ENCODE measurements at regions not wholly inside any gene's neighbourhood (a gene's known extent, or its start where the extent isn't known, plus 50 kb on each side); places are given as distances from the start of the nearest gene placed in this dataset.

GRCh38 chr6:167674486-167674885 lies 152.2 kb upstream of the AFDN start:
- Mint-ChIP-seq H3K27ac (ENCODE audit: unreplicated experiment) (no peak overlapping the region), H3K36me3 (ENCODE audit: insufficient read depth, unreplicated experiment) (peaks cover 6% of the 10 kb centered on the region), H3K4me1 (ENCODE audit: low read depth, unreplicated experiment) (peaks cover 28% of the 10 kb centered on the region), H3K4me3 (ENCODE audit: unreplicated experiment) (no peak overlapping the region), H3K9me3 (ENCODE audit: unreplicated experiment) (peaks cover 18% of the 10 kb centered on the region), H3K27me3 (ENCODE audit: insufficient read depth, unreplicated experiment) (no peaks in the 10 kb centered on the region)
- no peak for TF ChIP-seq CTCF (IDR thresholded peaks at IDR 0.05; ENCODE audit: insufficient read depth in 1 of 2, low read depth in 1 of 2, low read length in 1 of 2, severe bottlenecking in 1 of 2, unreplicated experiment in 1 of 2)
- Histone ChIP-seq H3K27me3 (replicated peaks; ENCODE audit: control insufficient read depth, insufficient read depth, low read length) (no peaks in the 10 kb centered on the region), H3K4me1 (peaks cover 56% of the 10 kb centered on the region), H3K9me3 (no peaks in the 10 kb centered on the region), H3K4me3 (ENCODE audit: low read depth, low read length) (no peak overlapping the region), H3K36me3 (ENCODE audit: control insufficient read depth, insufficient read depth, low read length) (no peaks in the 10 kb centered on the region)
- intact Hi-C loops (cut with micrococcal nuclease; ENCODE audit: unreplicated experiment): no loop called here
- BruUV-seq (replicated peaks): no TSS peak
- POLR2A ChIA-PET: no interaction called here
- CTCF ChIA-PET: no interaction called here
- no peak for DNase-seq

- intact Hi-C loops (cut with micrococcal nuclease; ENCODE audit: unreplicated experiment): loop anchor here (2.0 to 5.0 kb wide), 3 partner anchors 71 to 151 kb away; partner anchors contain the start of gene AFDN
- Histone ChIP-seq H3K4me3 (ENCODE audit: low read depth, low read length) (no peak overlapping the region), H3K27me3 (replicated peaks; ENCODE audit: control insufficient read depth, insufficient read depth, low read length) (no peaks in the 10 kb centered on the region), H3K9me3 (no peaks in the 10 kb centered on the region), H3K36me3 (ENCODE audit: control insufficient read depth, insufficient read depth, low read length) (no peaks in the 10 kb centered on the region), H3K4me1 (peaks cover 58% of the 10 kb centered on the region)
- H3K4me3 Mint-ChIP-seq (ENCODE audit: unreplicated experiment): peak overlapping the region; percentile 62
- peak overlapping the region; percentile 86 for H3K27ac Mint-ChIP-seq (ENCODE audit: unreplicated experiment)
- ChIA-PET CTCF (interaction anchor here (0.6 kb wide), 1 partner anchor 120 kb away, joined by 3 read pairs; no protein-coding TSS in a partner anchor), POLR2A (no interaction called here)
- peaks cover 18% of the 10 kb centered on the region for H3K9me3 Mint-ChIP-seq (ENCODE audit: unreplicated experiment)
- BruUV-seq (replicated peaks): no TSS peak
- no peaks in the 10 kb centered on the region for H3K27me3 Mint-ChIP-seq (ENCODE audit: insufficient read depth, unreplicated experiment)
- peaks cover 5% of the 10 kb centered on the region for H3K36me3 Mint-ChIP-seq (ENCODE audit: insufficient read depth, unreplicated experiment)
- no peak for TF ChIP-seq CTCF (IDR thresholded peaks at IDR 0.05; ENCODE audit: insufficient read depth in 1 of 2, low read depth in 1 of 2, low read length in 1 of 2, severe bottlenecking in 1 of 2, unreplicated experiment in 1 of 2)
- peak; percentile 86 to 90 for DNase-seq
- H3K4me1 Mint-ChIP-seq (ENCODE audit: low read depth, unreplicated experiment): peaks cover 33% of the 10 kb centered on the region
Measured at GRCh38 chr6:167676000-167676665, 150.6 kb upstream of the AFDN start.

- BruUV-seq (replicated peaks): no TSS peak
- Mint-ChIP-seq H3K4me1 (ENCODE audit: low read depth, unreplicated experiment) (peaks cover 40% of the 10 kb centered on the region), H3K27ac (ENCODE audit: unreplicated experiment) (peak overlapping the region; percentile 86), H3K9me3 (ENCODE audit: unreplicated experiment) (peaks cover 12% of the 10 kb centered on the region), H3K4me3 (ENCODE audit: unreplicated experiment) (peak overlapping the region; percentile 87), H3K27me3 (ENCODE audit: insufficient read depth, unreplicated experiment) (no peaks in the 10 kb centered on the region), H3K36me3 (ENCODE audit: insufficient read depth, unreplicated experiment) (no peaks in the 10 kb centered on the region)
- Histone ChIP-seq H3K27me3 (replicated peaks; ENCODE audit: control insufficient read depth, insufficient read depth, low read length) (no peaks in the 10 kb centered on the region), H3K4me3 (ENCODE audit: low read depth, low read length) (no peak overlapping the region), H3K36me3 (ENCODE audit: control insufficient read depth, insufficient read depth, low read length) (no peaks in the 10 kb centered on the region), H3K9me3 (no peaks in the 10 kb centered on the region), H3K4me1 (peaks cover 65% of the 10 kb centered on the region)
- intact Hi-C loops (cut with micrococcal nuclease; ENCODE audit: unreplicated experiment): loop anchor here (2.0 to 5.0 kb wide), 3 partner anchors 70 to 150 kb away; partner anchors contain the start of gene AFDN
- ChIA-PET POLR2A (no interaction called here), CTCF (no interaction called here)
- DNase-seq: no peak
- no peak for TF ChIP-seq CTCF (IDR thresholded peaks at IDR 0.05; ENCODE audit: insufficient read depth in 1 of 2, low read depth in 1 of 2, low read length in 1 of 2, severe bottlenecking in 1 of 2, unreplicated experiment in 1 of 2)
Measured at GRCh38 chr6:167676666-167677421, 149.9 kb upstream of the AFDN start.
